Cardiac muscle cell (in vitro differentiated cells and primary cell): ENCODE measurements at regions not wholly inside any gene's neighbourhood (a gene's known extent, or its start where the extent isn't known, plus 50 kb on each side); places are given as distances from the start of the nearest gene placed in this dataset.

Experiments used
- DNase-seq, 2 donors: peaks; one replicate each; pipeline versions ENCODE4 v3.0.0 to v3.0.0-alpha.2; 2010 to 2017; ENCODE audit warnings: low read depth in 1 of 2, low spot score in 1 of 2
- H3K27ac ChIP-seq: fragments of 200-600 bp; sonication (generic); 2 replicates; pipeline ENCODE4 v1.5.1; 2016
- H3K27me3 ChIP-seq: fragments of 200-600 bp; sonication (generic); 2 replicates; pipeline ENCODE4 v1.6.0; 2016; ENCODE audit warnings: control low read depth
- H3K36me3 ChIP-seq: fragments of 200-600 bp; sonication (generic); 2 replicates; pipeline ENCODE4 v1.5.1; 2016; ENCODE audit warnings: control low read depth
- H3K4me1 ChIP-seq: fragments of 200-600 bp; sonication (generic); 2 replicates; pipeline ENCODE4 v1.8.1; 2017; ENCODE audit warnings: low read depth, mild to moderate bottlenecking, mixed run types
- H3K4me3 ChIP-seq: fragments of 200-600 bp; sonication (generic); 2 replicates; pipeline ENCODE4 v1.5.1; 2016; ENCODE audit warnings: mild to moderate bottlenecking
- H3K9me3 ChIP-seq: fragments of 200-600 bp; sonication (generic); 2 replicates; pipeline ENCODE4 v1.5.1; 2017; ENCODE audit warnings: low read depth, mild to moderate bottlenecking, control low read depth
- TF ChIP-seq, protein P1 (sequence below): IDR thresholded peaks from 2 replicates; pipeline ENCODE4 v1.5.1; 2012; ENCODE audit warnings: low read depth, mild to moderate bottlenecking, low read length

- Histone ChIP-seq H3K27ac (no peak overlapping the region), H3K4me1 (no peaks in the 10 kb centered on the region), H3K4me3 (no peak overlapping the region), H3K36me3 (no peaks in the 10 kb centered on the region), H3K27me3 (no peaks in the 10 kb centered on the region), H3K9me3 (no peaks in the 10 kb centered on the region)
- TF ChIP-seq, protein P1, sequence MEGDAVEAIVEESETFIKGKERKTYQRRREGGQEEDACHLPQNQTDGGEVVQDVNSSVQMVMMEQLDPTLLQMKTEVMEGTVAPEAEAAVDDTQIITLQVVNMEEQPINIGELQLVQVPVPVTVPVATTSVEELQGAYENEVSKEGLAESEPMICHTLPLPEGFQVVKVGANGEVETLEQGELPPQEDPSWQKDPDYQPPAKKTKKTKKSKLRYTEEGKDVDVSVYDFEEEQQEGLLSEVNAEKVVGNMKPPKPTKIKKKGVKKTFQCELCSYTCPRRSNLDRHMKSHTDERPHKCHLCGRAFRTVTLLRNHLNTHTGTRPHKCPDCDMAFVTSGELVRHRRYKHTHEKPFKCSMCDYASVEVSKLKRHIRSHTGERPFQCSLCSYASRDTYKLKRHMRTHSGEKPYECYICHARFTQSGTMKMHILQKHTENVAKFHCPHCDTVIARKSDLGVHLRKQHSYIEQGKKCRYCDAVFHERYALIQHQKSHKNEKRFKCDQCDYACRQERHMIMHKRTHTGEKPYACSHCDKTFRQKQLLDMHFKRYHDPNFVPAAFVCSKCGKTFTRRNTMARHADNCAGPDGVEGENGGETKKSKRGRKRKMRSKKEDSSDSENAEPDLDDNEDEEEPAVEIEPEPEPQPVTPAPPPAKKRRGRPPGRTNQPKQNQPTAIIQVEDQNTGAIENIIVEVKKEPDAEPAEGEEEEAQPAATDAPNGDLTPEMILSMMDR = no peak
- no peak for DNase-seq
Measured at GRCh38 chr3:197445896-197446699, 109.7 kb downstream of the BDH1 start.

GRCh38 chr3:197444793-197445379 lies 110.9 kb downstream of the BDH1 start:
- no peaks in the 10 kb centered on the region for H3K4me1 ChIP-seq
- DNase-seq = no peak
- TF ChIP-seq, protein P1 = no peak
- no peak overlapping the region for H3K27ac ChIP-seq
- H3K4me3 ChIP-seq = no peak overlapping the region
- no peaks in the 10 kb centered on the region for H3K36me3 ChIP-seq
- no peaks in the 10 kb centered on the region for H3K9me3 ChIP-seq
- no peaks in the 10 kb centered on the region for H3K27me3 ChIP-seq

GRCh38 chr3:197443506-197443905 lies 112.3 kb downstream of the BDH1 start:
- Histone ChIP-seq H3K36me3 (no peaks in the 10 kb centered on the region), H3K4me1 (no peaks in the 10 kb centered on the region), H3K27ac (no peak overlapping the region), H3K27me3 (no peaks in the 10 kb centered on the region), H3K4me3 (no peak overlapping the region), H3K9me3 (no peaks in the 10 kb centered on the region)
- DNase-seq = no peak
- TF ChIP-seq, protein P1 = no peak

DNA sequence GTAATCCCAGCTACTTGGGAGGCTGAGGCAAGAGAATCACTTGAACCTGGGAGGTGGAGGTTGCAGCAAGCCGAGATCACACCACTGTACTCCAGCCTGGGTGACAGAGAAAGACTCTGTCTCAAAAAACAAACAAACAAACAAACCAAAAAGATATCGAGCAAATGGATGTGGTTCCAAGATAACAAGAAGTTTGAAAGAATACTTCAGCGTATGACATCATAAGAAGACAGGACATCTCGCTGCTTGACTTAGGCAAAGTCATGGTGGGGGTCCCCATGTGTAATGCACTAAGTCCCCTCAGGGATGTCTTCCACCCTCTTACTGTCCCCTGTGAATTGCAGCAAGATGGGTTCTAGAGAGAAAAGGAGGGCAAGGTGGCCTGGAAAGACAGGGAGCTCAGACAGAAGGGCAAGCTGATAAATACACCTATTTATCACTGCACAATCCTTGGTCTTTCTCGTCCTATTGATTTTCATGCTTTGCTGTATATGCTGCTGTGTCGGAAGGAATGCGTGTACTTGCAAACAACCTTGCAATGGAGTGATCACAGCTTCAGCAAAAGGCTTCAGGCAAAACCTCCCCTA lies 115.0 kb downstream of the BDH1 start:
- no peaks in the 10 kb centered on the region for H3K4me1 ChIP-seq
- DNase-seq = no peak
- no peak overlapping the region for H3K4me3 ChIP-seq
- H3K9me3 ChIP-seq = no peaks in the 10 kb centered on the region
- H3K27ac ChIP-seq = no peak overlapping the region
- H3K36me3 ChIP-seq = no peaks in the 10 kb centered on the region
- TF ChIP-seq, protein P1 = no peak
- H3K27me3 ChIP-seq = no peaks in the 10 kb centered on the region

DNA sequence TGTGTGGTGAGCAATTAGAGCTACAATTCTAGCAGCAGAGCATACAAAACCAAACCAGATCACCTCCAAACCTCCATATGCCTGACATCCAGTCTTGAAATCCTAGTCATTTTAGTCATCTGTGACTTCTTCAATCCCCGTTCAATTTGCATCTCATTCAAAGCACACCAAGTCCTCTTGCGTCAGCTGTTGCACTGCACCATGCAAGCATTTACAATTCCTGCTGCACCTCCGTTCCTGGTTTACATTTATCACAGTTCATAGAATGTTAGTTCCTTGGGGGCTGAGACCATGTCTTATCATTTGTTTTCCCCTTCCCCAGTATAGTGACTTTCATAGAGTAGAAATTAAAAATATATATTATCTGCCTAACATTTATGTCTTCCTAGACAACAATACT lies 116.9 kb downstream of the BDH1 start:
- no peaks in the 10 kb centered on the region for H3K4me1 ChIP-seq
- TF ChIP-seq, protein P1 = no peak
- H3K9me3 ChIP-seq = no peaks in the 10 kb centered on the region
- H3K36me3 ChIP-seq = no peaks in the 10 kb centered on the region
- DNase-seq = no peak
- no peak overlapping the region for H3K4me3 ChIP-seq
- no peak overlapping the region for H3K27ac ChIP-seq
- no peaks in the 10 kb centered on the region for H3K27me3 ChIP-seq
